ENCODE measurements at regions not wholly inside any gene's neighbourhood (a gene's known extent, or its start where the extent isn't known, plus 50 kb on each side); places are given as distances from the start of the nearest gene placed in this dataset.
"Not testable (repeated sequence)": the region's sequence is repeated elsewhere in the genome, so short reads cannot be mapped to it uniquely, and the experiment has no call there.

DNA sequence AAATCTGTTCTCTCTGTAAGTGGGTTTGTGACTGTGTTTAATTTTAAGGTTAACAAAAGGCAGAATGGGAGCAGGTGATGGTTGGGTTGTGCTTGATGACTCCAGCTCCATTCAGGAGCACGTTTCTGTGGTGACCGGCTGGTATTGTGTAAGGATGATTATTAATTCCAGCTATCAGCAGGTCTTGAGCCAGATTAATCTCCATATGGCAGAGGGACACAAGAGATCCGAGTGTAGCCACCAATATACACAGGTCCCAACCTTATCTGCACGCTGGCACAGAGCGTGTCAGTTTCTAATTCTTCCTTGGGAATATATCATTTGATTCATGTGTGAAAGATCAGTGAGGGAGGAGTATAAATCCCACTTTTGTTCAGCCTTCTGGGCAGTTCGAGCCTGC lies 199.0 kb upstream of the DCC start:
- Histone ChIP-seq H3K27ac (ENCODE audit: low read depth, low read length) (no peak overlapping the region), H3K27me3 (ENCODE audit: insufficient read depth, low read length) (no peaks in the 10 kb centered on the region), H3K4me1 (ENCODE audit: insufficient read depth, low read length) (no peaks in the 10 kb centered on the region), H3K9me3 (ENCODE audit: insufficient read depth, low read depth, low read length) (peaks cover 23% of the 10 kb centered on the region), H3K36me3 (ENCODE audit: insufficient read depth, low read length) (no peaks in the 10 kb centered on the region), H3K4me3 (ENCODE audit: low read length) (no peak overlapping the region), H3K9ac (ENCODE audit: low read depth, low read length) (no peak overlapping the region)
- WGBS = 88% methylated on average over 6 of the region's 6 CpGs

DNA sequence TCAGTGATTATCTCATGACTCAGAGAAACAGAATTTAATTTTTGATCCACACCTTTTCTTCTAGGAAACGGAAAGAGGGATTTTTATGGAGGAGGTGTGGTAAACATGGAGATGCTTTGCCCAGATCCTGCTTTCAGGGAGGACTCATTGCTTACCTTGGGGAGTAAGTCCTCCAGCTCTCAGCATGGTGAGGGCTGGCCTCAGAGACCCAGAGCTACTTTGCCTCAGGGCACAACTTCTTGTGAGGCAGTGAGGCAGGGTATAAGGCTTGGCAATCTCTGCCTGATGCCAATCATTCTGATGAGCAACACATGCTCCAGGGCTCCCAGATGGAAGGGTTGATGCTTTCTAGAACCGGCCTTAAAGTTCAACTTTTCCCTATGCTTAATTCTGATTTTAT lies 189.9 kb upstream of the DCC start:
- H3K4me3 ChIP-seq (ENCODE audit: low read length) = no peak overlapping the region
- H3K36me3 ChIP-seq (ENCODE audit: insufficient read depth, low read length) = no peaks in the 10 kb centered on the region
- H3K9me3 ChIP-seq (ENCODE audit: insufficient read depth, low read depth, low read length) = no peaks in the 10 kb centered on the region
- WGBS = 96% methylated on average over 2 of the region's 2 CpGs
- H3K4me1 ChIP-seq (ENCODE audit: insufficient read depth, low read length) = no peaks in the 10 kb centered on the region
- no peak overlapping the region for H3K9ac ChIP-seq (ENCODE audit: low read depth, low read length)
- no peak overlapping the region for H3K27ac ChIP-seq (ENCODE audit: low read depth, low read length)
- H3K27me3 ChIP-seq (ENCODE audit: insufficient read depth, low read length) = no peaks in the 10 kb centered on the region

DNA sequence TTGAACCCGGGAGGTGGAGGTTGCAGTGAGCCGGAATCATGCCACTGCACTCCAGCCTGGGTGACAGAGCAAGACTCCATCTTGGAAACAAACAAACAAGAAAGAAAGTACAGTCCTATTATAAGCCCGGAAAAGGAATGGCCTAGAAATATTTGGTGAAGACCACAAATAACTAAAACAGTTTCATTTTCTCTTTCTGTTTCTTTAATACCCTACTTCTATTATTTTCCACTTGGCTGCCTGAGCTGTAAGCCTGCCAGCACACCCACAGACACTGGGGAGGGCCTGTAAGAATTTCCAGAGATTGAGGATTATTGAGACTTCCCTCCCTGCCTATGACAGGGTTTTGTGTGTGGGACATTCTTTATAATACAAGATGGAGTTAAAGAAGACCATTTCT lies 188.0 kb upstream of the DCC start:
- WGBS = 100% methylated on average over 3 of the region's 3 CpGs

DNA sequence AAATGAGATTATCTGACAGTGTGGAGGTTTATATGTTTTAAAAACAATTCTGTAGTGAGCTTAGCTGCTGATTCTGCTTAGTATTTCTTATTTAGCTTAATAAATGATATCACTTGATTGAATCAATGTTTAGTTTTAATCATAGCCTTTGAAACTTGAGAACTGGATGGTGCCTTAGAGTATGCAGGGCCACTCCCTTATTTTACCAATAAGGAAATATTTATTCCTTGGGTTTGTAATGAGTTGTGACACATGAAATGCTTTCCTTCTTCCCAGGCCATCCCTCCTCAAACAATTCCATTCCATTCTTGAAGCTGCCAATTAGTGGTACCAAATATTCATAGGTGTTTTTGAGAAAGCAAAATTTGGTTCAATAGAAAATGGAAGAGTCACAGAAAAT lies 183.8 kb upstream of the DCC start:
- H3K9ac ChIP-seq (ENCODE audit: low read depth, low read length) = no peak overlapping the region
- H3K4me3 ChIP-seq (ENCODE audit: low read length) = no peak overlapping the region
- H3K36me3 ChIP-seq (ENCODE audit: insufficient read depth, low read length) = no peaks in the 10 kb centered on the region
- no peaks in the 10 kb centered on the region for H3K27me3 ChIP-seq (ENCODE audit: insufficient read depth, low read length)
- H3K27ac ChIP-seq (ENCODE audit: low read depth, low read length) = no peak overlapping the region
- peaks cover 4% of the 10 kb centered on the region; the same call in 1 of the 2 replicates for H3K4me1 ChIP-seq (ENCODE audit: insufficient read depth, low read length)
- no peaks in the 10 kb centered on the region for H3K9me3 ChIP-seq (ENCODE audit: insufficient read depth, low read depth, low read length)

More for the DNA sequence above, 188.0 kb upstream of the DCC start:
- no peak overlapping the region for H3K4me3 ChIP-seq (ENCODE audit: low read length)
- no peaks in the 10 kb centered on the region for H3K9me3 ChIP-seq (ENCODE audit: insufficient read depth, low read depth, low read length)
- H3K4me1 ChIP-seq (ENCODE audit: insufficient read depth, low read length) = no peaks in the 10 kb centered on the region
- H3K36me3 ChIP-seq (ENCODE audit: insufficient read depth, low read length) = no peaks in the 10 kb centered on the region
- no peak overlapping the region for H3K9ac ChIP-seq (ENCODE audit: low read depth, low read length)
- no peak overlapping the region for H3K27ac ChIP-seq (ENCODE audit: low read depth, low read length)
- H3K27me3 ChIP-seq (ENCODE audit: insufficient read depth, low read length) = no peaks in the 10 kb centered on the region

DNA sequence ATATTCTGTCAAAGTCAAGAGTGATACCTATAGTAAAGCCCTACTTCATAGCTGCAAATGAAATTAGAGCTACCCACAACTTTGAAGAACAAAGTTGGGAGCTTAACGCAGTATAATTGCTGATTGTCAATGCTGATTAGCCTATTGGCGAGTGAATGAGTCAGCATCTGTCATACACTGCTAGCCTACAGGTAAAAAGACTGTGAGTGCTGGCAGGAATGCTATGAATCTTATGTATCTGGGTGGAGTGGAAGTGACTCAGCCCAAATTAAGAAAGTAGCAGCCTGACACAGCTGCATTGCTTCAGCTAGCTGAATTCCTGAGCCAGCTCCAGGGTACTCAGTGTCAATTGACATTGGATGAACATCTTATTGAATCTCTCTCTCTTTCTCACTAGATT lies 179.4 kb upstream of the DCC start:
- Histone ChIP-seq H3K36me3 (ENCODE audit: insufficient read depth, low read length) (no peaks in the 10 kb centered on the region), H3K9me3 (ENCODE audit: insufficient read depth, low read depth, low read length) (peaks cover 16% of the 10 kb centered on the region), H3K4me1 (ENCODE audit: insufficient read depth, low read length) (peaks cover 4% of the 10 kb centered on the region; the same call in 1 of the 2 replicates), H3K9ac (ENCODE audit: low read depth, low read length) (no peak overlapping the region), H3K27ac (ENCODE audit: low read depth, low read length) (peak overlapping the region; percentile 11; the same call in 1 of the 2 replicates), H3K27me3 (ENCODE audit: insufficient read depth, low read length) (no peaks in the 10 kb centered on the region), H3K4me3 (ENCODE audit: low read length) (no peak overlapping the region)
- WGBS = 69% methylated on average over 2 of the region's 2 CpGs

DNA sequence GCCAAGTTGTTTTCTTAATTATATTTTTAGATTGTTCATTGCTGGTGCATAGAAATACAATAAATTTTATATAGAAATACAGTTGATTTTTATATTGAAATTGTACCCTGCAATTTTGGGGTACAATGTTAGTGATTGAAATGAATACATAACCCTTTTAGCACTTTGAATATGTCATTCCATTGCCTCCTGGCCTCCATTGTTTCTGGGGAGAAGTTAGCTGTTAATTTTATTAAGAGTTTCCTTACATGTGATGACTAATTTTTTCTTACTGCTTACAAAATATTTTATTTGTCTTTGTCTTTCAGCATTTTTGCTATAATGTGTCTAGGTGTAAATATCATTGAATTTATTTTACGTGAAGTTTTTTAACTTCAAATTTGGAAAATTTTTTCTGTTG lies 176.5 kb upstream of the DCC start:
- H3K4me3 ChIP-seq (ENCODE audit: low read length) = no peak overlapping the region
- H3K4me1 ChIP-seq (ENCODE audit: insufficient read depth, low read length) = peaks cover 4% of the 10 kb centered on the region; the same call in 1 of the 2 replicates
- H3K9me3 ChIP-seq (ENCODE audit: insufficient read depth, low read depth, low read length) = peaks cover 16% of the 10 kb centered on the region
- H3K27me3 ChIP-seq (ENCODE audit: insufficient read depth, low read length) = no peaks in the 10 kb centered on the region
- no peaks in the 10 kb centered on the region for H3K36me3 ChIP-seq (ENCODE audit: insufficient read depth, low read length)
- no peak overlapping the region for H3K9ac ChIP-seq (ENCODE audit: low read depth, low read length)
- no peak overlapping the region for H3K27ac ChIP-seq (ENCODE audit: low read depth, low read length)
- no CpG with 5 or more reads among the region's 1 CpG for WGBS

DNA sequence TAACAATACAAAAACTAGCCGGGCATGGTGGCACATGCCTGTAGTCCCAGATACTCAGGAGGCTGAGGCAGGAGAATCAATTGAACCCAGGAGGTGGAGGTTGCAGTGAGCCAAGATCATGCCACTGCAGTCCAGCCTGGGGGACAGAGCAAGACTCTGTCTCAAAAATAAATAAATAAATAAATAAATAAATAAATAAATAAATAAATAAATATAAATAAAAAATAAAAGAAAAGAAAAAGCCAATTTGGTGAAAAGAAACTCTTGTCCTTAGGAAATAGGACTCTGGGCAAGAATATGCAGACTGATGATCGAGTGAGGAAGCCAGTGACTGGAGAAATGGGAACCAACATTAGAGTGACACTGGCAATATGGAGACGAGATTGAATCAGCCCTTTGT lies 171.9 kb upstream of the DCC start:
- H3K9ac ChIP-seq (ENCODE audit: low read depth, low read length); H3K4me3 ChIP-seq (ENCODE audit: low read length); H3K36me3 ChIP-seq (ENCODE audit: insufficient read depth, low read length); H3K27ac ChIP-seq (ENCODE audit: low read depth, low read length); H3K4me1 ChIP-seq (ENCODE audit: insufficient read depth, low read length); H3K27me3 ChIP-seq (ENCODE audit: insufficient read depth, low read length): not testable (repeated sequence)
- H3K9me3 ChIP-seq (ENCODE audit: insufficient read depth, low read depth, low read length) = peaks cover 16% of the 10 kb centered on the region
- WGBS = 84% methylated on average over 3 of the region's 3 CpGs

DNA sequence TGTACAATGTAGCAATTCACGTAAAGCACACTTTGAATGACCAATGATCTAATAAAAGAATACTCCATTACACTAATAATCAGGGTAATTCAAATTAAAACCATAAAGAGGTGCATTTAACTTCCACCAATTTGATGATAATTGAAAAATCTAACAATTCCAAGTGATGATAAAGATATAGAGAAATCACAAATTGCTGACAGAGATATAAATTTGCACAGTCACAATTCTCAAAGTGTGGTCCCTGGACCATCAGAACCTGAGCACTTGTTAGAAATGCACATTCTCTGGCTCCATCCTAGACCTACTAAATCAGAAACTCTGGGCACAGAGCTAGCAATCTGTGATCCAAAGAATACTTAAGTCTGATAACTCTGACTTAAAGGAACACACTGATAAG lies 165.8 kb upstream of the DCC start:
- Histone ChIP-seq H3K36me3 (ENCODE audit: insufficient read depth, low read length) (no peaks in the 10 kb centered on the region), H3K9me3 (ENCODE audit: insufficient read depth, low read depth, low read length) (no peaks in the 10 kb centered on the region), H3K4me1 (ENCODE audit: insufficient read depth, low read length) (no peaks in the 10 kb centered on the region), H3K9ac (ENCODE audit: low read depth, low read length) (no peak overlapping the region), H3K27me3 (ENCODE audit: insufficient read depth, low read length) (no peaks in the 10 kb centered on the region), H3K27ac (ENCODE audit: low read depth, low read length) (no peak overlapping the region), H3K4me3 (ENCODE audit: low read length) (no peak overlapping the region)
- 83% methylated on average over 1 of the region's 1 CpG for WGBS

DNA sequence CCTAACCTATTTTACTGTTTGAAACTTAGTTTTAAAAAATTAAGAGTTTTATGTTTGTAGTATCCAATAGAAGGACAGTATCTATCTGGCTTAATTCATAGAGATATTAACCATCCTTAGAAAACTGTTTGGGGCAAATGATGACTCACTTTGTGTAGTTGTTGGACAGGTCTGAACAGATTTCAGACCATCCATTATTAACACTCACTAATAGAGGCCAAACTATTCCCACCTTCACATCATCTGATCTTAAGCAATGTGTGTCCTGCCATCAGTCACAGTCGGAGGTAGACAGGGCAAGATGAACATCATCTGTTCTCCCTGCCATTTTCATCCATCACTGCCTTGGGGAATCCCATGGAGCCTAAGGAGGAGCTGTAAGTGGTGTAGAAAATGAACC lies 164.6 kb upstream of the DCC start:
- Histone ChIP-seq H3K27me3 (ENCODE audit: insufficient read depth, low read length) (no peaks in the 10 kb centered on the region), H3K27ac (ENCODE audit: low read depth, low read length) (no peak overlapping the region), H3K4me1 (ENCODE audit: insufficient read depth, low read length) (no peaks in the 10 kb centered on the region), H3K36me3 (ENCODE audit: insufficient read depth, low read length) (no peaks in the 10 kb centered on the region), H3K9ac (ENCODE audit: low read depth, low read length) (no peak overlapping the region), H3K4me3 (ENCODE audit: low read length) (no peak overlapping the region), H3K9me3 (ENCODE audit: insufficient read depth, low read depth, low read length) (no peaks in the 10 kb centered on the region)
- 87% methylated on average over 1 of the region's 1 CpG for WGBS

DNA sequence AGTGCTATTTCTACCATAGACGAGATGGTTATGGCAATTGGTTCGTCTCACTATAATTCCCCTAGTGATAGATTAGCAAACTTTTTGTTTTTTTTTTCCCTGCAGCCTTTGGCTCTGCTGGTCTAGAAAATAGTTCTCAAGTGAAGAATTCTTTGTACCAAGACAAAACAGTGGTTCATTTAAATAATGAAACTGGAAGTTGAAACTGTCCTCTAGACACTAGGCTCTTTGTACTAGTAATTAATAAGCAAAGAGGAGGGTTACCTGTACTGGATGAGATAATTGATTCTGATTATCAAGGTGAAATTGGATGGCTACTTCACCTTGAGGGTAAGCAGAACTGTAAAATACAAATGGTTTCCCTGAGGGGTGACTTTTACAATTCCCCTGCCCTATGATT lies 156.9 kb upstream of the DCC start:
- WGBS = 90% methylated on average over 2 of the region's 2 CpGs
- Histone ChIP-seq H3K36me3 (ENCODE audit: insufficient read depth, low read length) (no peaks in the 10 kb centered on the region), H3K27ac (ENCODE audit: low read depth, low read length) (no peak overlapping the region)

DNA sequence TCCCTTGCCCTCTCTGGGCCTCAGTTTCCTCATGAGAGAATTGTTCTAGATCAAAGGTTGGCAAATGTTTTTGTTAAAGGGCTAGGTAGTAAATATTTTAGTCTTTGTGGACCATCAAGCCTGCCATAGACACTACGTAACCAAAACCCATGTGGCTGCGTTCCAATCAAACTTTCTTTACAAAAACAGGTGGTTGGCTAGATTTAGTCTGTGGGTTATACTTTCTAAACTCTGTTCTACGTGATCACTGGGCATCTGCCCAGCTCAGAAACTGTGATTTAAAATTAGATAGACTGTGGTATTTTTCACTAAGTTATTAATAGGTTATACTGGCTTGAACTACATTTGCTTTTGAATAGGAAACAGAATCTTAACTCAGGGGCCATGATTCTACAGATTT lies 149.8 kb upstream of the DCC start:
- Histone ChIP-seq H3K9me3 (ENCODE audit: insufficient read depth, low read depth, low read length) (no peaks in the 10 kb centered on the region), H3K36me3 (ENCODE audit: insufficient read depth, low read length) (no peaks in the 10 kb centered on the region), H3K4me1 (ENCODE audit: insufficient read depth, low read length) (peaks cover 18% of the 10 kb centered on the region), H3K4me3 (ENCODE audit: low read length) (no peak overlapping the region), H3K9ac (ENCODE audit: low read depth, low read length) (no peak overlapping the region), H3K27ac (ENCODE audit: low read depth, low read length) (no peak overlapping the region), H3K27me3 (ENCODE audit: insufficient read depth, low read length) (no peaks in the 10 kb centered on the region)
- WGBS = 100% methylated on average over 2 of the region's 3 CpGs

More for the DNA sequence above, 156.9 kb upstream of the DCC start:
- Histone ChIP-seq H3K4me1 (ENCODE audit: insufficient read depth, low read length) (no peaks in the 10 kb centered on the region), H3K27me3 (ENCODE audit: insufficient read depth, low read length) (no peaks in the 10 kb centered on the region), H3K4me3 (ENCODE audit: low read length) (no peak overlapping the region), H3K9ac (ENCODE audit: low read depth, low read length) (no peak overlapping the region), H3K9me3 (ENCODE audit: insufficient read depth, low read depth, low read length) (no peaks in the 10 kb centered on the region)

DNA sequence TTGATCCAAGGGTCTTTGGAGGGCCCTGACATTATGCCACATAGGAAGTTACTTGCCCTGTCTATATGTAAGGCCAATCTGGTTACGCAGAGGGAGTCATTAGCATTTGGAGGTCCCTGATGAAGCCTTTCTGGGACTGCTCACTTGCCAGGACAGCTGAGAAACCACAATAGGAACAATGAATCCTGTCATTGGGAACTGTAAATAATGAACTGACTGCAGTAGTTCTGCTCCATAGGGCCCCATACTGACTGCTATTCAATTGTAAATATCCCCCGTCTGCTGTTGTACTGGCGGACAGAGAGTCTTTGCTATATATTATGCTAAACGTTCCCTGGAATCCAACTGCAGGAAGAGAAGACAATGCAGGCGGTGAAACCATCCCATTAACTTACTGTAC lies 149.4 kb upstream of the DCC start:
- Histone ChIP-seq H3K4me3 (ENCODE audit: low read length) (no peak overlapping the region), H3K4me1 (ENCODE audit: insufficient read depth, low read length) (peaks cover 18% of the 10 kb centered on the region), H3K9ac (ENCODE audit: low read depth, low read length) (no peak overlapping the region), H3K9me3 (ENCODE audit: insufficient read depth, low read depth, low read length) (no peaks in the 10 kb centered on the region), H3K27ac (ENCODE audit: low read depth, low read length) (no peak overlapping the region), H3K27me3 (ENCODE audit: insufficient read depth, low read length) (no peaks in the 10 kb centered on the region), H3K36me3 (ENCODE audit: insufficient read depth, low read length) (no peaks in the 10 kb centered on the region)
- 57% methylated on average over 5 of the region's 5 CpGs for WGBS
